ENCODE measurements at regions not wholly inside any gene's neighbourhood (a gene's known extent, or its start where the extent isn't known, plus 50 kb on each side); places are given as distances from the start of the nearest gene placed in this dataset.

DNA sequence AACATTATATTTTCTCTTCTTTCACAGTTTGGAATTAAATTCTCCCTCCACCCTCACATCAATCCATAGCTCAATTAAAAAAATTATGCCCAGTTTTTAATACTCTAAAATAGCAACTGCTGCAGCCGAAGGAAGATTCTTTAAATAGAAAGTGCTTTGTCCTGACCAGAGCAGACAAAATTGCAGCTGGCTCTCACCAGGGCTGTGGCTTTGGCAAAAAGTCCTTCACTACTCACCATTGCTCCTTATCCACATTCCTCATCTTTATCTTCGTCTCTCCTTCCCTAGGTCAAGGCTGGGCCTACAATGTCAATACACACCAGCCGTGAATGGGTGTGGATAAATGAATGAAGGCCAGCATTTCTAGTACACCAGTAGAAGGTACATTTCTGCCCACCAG lies 107.9 kb upstream of the VGLL2 start:
- TF ChIP-seq, protein P1, sequence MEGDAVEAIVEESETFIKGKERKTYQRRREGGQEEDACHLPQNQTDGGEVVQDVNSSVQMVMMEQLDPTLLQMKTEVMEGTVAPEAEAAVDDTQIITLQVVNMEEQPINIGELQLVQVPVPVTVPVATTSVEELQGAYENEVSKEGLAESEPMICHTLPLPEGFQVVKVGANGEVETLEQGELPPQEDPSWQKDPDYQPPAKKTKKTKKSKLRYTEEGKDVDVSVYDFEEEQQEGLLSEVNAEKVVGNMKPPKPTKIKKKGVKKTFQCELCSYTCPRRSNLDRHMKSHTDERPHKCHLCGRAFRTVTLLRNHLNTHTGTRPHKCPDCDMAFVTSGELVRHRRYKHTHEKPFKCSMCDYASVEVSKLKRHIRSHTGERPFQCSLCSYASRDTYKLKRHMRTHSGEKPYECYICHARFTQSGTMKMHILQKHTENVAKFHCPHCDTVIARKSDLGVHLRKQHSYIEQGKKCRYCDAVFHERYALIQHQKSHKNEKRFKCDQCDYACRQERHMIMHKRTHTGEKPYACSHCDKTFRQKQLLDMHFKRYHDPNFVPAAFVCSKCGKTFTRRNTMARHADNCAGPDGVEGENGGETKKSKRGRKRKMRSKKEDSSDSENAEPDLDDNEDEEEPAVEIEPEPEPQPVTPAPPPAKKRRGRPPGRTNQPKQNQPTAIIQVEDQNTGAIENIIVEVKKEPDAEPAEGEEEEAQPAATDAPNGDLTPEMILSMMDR (IDR thresholded peaks at IDR 0.05): no peak
- TF ChIP-seq POLR2AphosphoS5 (IDR thresholded peaks at IDR 0.05) (no peak), EP300 (IDR thresholded peaks at IDR 0.05) (no peak), POLR2A (IDR thresholded peaks at IDR 0.05) (no peak)

Data from upper lobe of left lung (tissue), 4 donors.